Ishikawa (cell line): ENCODE measurements at regions not wholly inside any gene's neighbourhood (a gene's known extent, or its start where the extent isn't known, plus 50 kb on each side); places are given as distances from the start of the nearest gene placed in this dataset.

Experiments used
- CEBPB ChIP-seq: IDR thresholded peaks from 2 replicates; pipeline ENCODE4 v1.6.1; 2012
- CREB1 ChIP-seq: IDR thresholded peaks from 2 replicates; pipeline ENCODE4 v1.6.1; 2012; ENCODE audit warnings: low read depth
- EGR1 ChIP-seq: IDR thresholded peaks from 2 replicates; pipeline ENCODE4 v1.6.1; 2012
- EP300 ChIP-seq: IDR thresholded peaks from 2 replicates; pipeline ENCODE4 v1.6.1; 2012; ENCODE audit warnings: borderline replicate concordance
- FOXM1 ChIP-seq: IDR thresholded peaks from 2 replicates; pipeline ENCODE4 v1.6.1; 2012; ENCODE audit warnings: low read depth, borderline replicate concordance
- MAX ChIP-seq: IDR thresholded peaks from 2 replicates; pipeline ENCODE4 v1.6.1; 2012
- NFIC ChIP-seq: IDR thresholded peaks from 2 replicates; pipeline ENCODE4 v1.6.1; 2012
- RAD21 ChIP-seq: IDR thresholded peaks from 2 replicates; pipeline ENCODE4 v1.6.1; 2012; ENCODE audit warnings: low read depth
- REST ChIP-seq: IDR thresholded peaks from 2 replicates; pipeline ENCODE4 v1.6.1; 2012; ENCODE audit warnings: low read depth, mild to moderate bottlenecking
- TAF1 ChIP-seq: IDR thresholded peaks from 2 replicates; pipeline ENCODE4 v1.6.1; 2012; ENCODE audit warnings: low read depth, mild to moderate bottlenecking
- TCF12 ChIP-seq: IDR thresholded peaks from 2 replicates; pipeline ENCODE4 v1.6.1; 2012; ENCODE audit warnings: low read depth
- TEAD4 ChIP-seq: IDR thresholded peaks from 2 replicates; pipeline ENCODE4 v1.6.1; 2012
- USF1 ChIP-seq: IDR thresholded peaks from 2 replicates; pipeline ENCODE4 v1.6.1; 2012
- YY1 ChIP-seq: IDR thresholded peaks from 2 replicates; pipeline ENCODE4 v1.6.1; 2012; ENCODE audit warnings: low read depth
- ZBTB7A ChIP-seq: IDR thresholded peaks from 2 replicates; pipeline ENCODE4 v1.6.1; 2012; ENCODE audit warnings: low read depth

GRCh38 chr1:87641996-87642395 lies 313.3 kb downstream of the LMO4 start:
- TF ChIP-seq NFIC (no peak), RAD21 (no peak), TEAD4 (no peak), CREB1 (no peak), REST (no peak), ZBTB7A (no peak), TAF1 (no peak), MAX (no peak), CEBPB (no peak)

- TF ChIP-seq CREB1 (no peak), REST (peak; percentile 30; the same call in 1 of the 2 replicates), TAF1 (no peak), CEBPB (peak; percentile 29; the same call in 1 of the 2 replicates), TEAD4 (no peak), RAD21 (no peak), FOXM1 (no peak), TCF12 (no peak), EP300 (0 out of 2 replicates have a peak, but pooled peaks have one; percentile 26), USF1 (no peak), YY1 (no peak), MAX (no peak), NFIC (no peak), EGR1 (no peak), ZBTB7A (no peak)
Observed at GRCh38 chr1:87642581-87643221, 314.0 kb downstream of the LMO4 start.

GRCh38 chr1:87644033-87644578 lies 315.4 kb downstream of the LMO4 start:
- TF ChIP-seq TAF1 (no peak), REST (no peak), USF1 (no peak), NFIC (no peak), RAD21 (no peak), MAX (no peak), TEAD4 (no peak), EP300 (no peak), FOXM1 (no peak), CREB1 (no peak), TCF12 (no peak), CEBPB (no peak), ZBTB7A (no peak), YY1 (no peak), EGR1 (no peak)

- TF ChIP-seq EP300 (peak; percentile 16; the same call in 1 of the 2 replicates), TCF12 (peak; percentile 29; the same call in 1 of the 2 replicates), MAX (no peak)
Observed at GRCh38 chr1:87644579-87645190, 316.0 kb downstream of the LMO4 start.
